CD4-positive, alpha-beta T cell treated with Interleukin-17A for 4 hours (primary cell): ENCODE measurements at regions not wholly inside any gene's neighbourhood (a gene's known extent, or its start where the extent isn't known, plus 50 kb on each side); places are given as distances from the start of the nearest gene placed in this dataset.

ENCODE experiments used
- DNase-seq: peaks from one replicate; pipeline ENCODE4 v3.0.0-alpha.2; 2020; ENCODE audit warnings: mixed read lengths

- DNase-seq: no peak
Measured at GRCh38 chr1:57530206-57530910, 106.5 kb upstream of the DAB1 start.

GRCh38 chr1:57522575-57522974 lies 98.7 kb upstream of the DAB1 start:
- DNase-seq: no peak

GRCh38 chr1:57520743-57521515 lies 97.1 kb upstream of the DAB1 start:
- DNase-seq: no peak

GRCh38 chr1:57518496-57518895 lies 94.6 kb upstream of the DAB1 start:
- no peak for DNase-seq

GRCh38 chr1:57517587-57518374 lies 93.9 kb upstream of the DAB1 start:
- no peak for DNase-seq

GRCh38 chr1:57512386-57512785 lies 88.5 kb upstream of the DAB1 start:
- no peak for DNase-seq

- DNase-seq: no peak
Measured at GRCh38 chr1:57506941-57507340, 83.1 kb upstream of the DAB1 start.

GRCh38 chr1:57503337-57503736 lies 79.5 kb upstream of the DAB1 start:
- no peak for DNase-seq

- DNase-seq: no peak
Measured at GRCh38 chr1:57500136-57500830, 76.4 kb upstream of the DAB1 start.

GRCh38 chr1:57494530-57495079 lies 70.7 kb upstream of the DAB1 start:
- DNase-seq: no peak

- DNase-seq: no peak
Measured at GRCh38 chr1:57492586-57493226, 68.8 kb upstream of the DAB1 start.

GRCh38 chr1:57489358-57490036 lies 65.6 kb upstream of the DAB1 start:
- no peak for DNase-seq

- DNase-seq: no peak
Measured at GRCh38 chr1:57485643-57486042, 61.8 kb upstream of the DAB1 start.

GRCh38 chr1:57483954-57484353 lies 60.1 kb upstream of the DAB1 start:
- DNase-seq: no peak

GRCh38 chr1:57479471-57479870 lies 55.6 kb upstream of the DAB1 start:
- no peak for DNase-seq

- DNase-seq: no peak
Measured at GRCh38 chr1:57475366-57475765, 51.5 kb upstream of the DAB1 start.

- DNase-seq: no peak
Measured at GRCh38 chr1:57474137-57474750, 50.4 kb upstream of the DAB1 start.
